GM18498 (cell line): ENCODE measurements at regions not wholly inside any gene's neighbourhood (a gene's known extent, or its start where the extent isn't known, plus 50 kb on each side); places are given as distances from the start of the nearest gene placed in this dataset.
"Not testable (repeated sequence)": the region's sequence is repeated elsewhere in the genome, so short reads cannot be mapped to it uniquely, and the experiment has no call there.

ENCODE experiments used
- ATAC-seq: cut with Tn5 transposase; IDR thresholded peaks from one replicate; pipeline ENCODE4 v1.9.1; 2021; ENCODE audit warnings: mild to moderate bottlenecking, moderate library complexity; ENCODE audit not compliant: unreplicated experiment

DNA sequence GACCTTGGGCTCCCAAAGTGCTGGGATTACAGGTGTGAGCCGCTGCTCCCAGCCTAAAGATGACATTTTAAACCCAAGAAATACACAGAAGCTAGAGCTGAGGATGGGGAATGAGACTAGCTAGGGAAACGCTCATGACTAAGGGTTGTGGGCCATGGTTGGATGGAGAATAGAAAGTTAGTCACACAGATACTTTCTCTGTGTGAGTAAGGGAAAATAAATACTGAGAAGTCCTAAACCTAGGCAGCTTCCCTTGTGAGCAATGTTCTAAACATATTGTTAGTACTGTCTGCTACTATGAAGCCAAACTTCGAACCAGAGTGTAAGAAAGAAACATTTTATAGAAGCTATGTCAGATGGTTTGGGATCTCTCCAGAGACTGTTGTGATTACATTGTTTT lies 304.8 kb upstream of the STAC start:
- no peak for ATAC-seq

DNA sequence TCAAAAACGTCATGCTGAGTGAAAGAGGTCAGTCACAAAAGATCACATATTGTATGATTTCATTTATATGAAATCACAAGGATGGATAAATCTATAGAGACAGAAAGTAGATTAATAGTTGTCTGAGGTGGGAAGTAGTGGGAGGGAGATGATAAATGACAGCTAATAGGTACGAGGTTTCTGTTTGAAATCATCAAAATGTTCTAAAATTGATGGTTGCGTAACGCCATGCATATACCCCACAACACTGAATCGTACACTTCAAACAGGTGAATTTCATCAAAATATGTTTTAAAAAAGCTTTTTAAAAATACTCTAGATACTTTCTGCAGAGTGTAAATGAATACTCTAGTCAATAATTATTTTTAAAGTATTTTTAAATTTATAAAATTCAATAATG lies 303.0 kb upstream of the STAC start:
- ATAC-seq: no peak

DNA sequence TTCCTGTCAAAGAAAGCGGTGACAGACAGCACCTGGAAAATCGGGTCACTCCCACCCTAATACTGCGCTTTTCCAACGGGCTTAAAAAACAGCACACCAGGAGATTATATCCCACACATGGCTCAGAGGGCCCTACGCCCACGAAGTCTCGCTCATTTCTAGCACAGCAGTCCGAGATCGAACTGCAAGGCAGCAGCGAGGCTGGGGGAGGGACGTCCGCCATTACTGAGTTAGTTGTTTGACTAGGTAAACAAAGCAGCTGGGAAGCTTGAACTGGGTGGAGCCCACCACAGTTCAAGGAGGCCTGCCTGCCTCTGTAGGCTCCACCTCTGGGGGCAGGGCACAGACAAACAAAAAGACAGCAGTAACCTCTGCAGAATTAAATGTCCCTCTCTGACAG lies 297.3 kb upstream of the STAC start:
- not testable (repeated sequence) for ATAC-seq

DNA sequence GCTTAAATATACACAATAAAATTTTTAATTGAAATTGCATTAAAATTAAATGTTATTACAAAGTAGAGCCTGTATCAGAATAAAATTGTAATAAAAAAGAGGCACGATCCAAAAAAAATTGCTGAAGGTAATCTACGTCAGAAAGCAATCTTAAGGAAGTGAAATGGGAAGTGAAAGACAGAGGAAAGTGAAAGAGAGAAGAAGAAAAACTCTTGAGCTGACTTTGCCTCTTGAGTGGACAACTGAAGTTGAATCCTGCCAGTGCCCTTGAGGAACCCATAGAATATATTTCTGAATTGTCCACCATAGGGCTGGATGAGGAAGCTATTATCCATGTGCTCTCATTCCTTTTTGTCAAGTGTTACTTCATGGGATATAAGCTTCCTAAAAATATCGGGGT lies 285.1 kb upstream of the STAC start:
- peak; percentile 60 for ATAC-seq

DNA sequence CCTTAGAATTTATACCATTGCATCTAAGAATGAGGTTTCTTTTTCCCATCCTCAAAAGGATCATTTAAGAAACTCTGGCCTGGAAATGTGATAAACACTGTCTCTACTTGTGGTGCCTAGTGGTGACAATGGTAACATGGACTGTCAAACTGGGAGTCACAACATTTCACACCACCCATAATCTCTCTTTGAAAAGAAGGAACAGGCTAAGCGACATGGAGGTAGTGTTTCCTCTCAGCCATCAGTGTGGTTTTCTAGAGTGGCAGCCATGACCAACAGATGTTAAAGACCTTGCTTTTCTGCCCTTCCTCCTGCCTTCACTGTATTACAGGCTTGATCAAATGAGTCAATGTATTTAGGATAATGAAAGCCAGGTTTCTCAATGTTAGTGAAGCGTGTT lies 283.1 kb upstream of the STAC start:
- no peak for ATAC-seq

DNA sequence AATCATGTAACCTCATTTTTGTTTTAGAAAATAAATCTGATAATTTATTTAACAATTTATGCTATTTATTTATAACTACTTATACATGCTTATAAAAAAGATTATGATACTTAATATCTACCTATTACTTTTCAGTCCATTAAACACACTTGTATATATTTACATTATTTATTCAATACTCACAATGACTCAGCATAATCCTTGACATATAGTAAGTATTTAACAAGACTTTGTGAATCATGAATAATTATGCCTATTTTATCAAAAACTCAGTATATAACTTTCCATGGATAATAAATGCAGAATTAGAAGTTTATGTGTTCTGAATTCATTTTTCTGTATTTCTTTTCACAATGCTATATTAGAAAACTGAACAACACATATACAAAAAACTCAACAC lies 266.0 kb upstream of the STAC start:
- no peak for ATAC-seq

DNA sequence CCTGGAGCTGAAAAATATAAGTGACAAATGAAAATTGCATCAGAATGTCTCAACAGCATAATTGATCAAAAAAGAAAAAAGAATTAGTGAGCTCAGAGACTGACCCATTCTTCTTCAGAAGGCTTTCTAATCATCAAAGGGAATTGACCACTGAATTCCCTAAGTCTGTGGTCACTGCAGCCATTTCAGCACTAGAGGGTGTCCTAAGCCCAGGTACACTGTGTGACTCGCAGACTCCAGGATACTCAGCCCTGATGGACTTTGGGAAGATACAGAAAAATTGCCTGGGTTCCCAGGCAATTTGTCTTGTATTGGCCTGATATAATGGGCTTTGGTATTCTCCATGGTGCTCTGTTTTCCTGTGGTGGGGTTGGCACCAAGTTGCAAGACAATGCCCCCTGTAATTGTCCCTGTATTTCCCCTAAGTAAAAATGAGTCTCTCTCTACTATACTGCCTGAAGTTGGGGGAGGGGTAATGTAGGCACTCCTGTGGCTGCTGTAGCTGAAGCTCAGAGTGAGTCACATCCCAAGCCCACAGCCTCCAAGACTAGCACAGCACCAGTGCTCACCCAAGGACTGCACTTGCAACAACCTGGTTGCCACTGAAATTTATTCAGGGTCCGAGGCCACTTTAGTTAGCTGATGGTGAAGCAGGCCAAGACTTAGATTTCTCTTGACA lies 256.0 kb upstream of the STAC start:
- no peak for ATAC-seq

DNA sequence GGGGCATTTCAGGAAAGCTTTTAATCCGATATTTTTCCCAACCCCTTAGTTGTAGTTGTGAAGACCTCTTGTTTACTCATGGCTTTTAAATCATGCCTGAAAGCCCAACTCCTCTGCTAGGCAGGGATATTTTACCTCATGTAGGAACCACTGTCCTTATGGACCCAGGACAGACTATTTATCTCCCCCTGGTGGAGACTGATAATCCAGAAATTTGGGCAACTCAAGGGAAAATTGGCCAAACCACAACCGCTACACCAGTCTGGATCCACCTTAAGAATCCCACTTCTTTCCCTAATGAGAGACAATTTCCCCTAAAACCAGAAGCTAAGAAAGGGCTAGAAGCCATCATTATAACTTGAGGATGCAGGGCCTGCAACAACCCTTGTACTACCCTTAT lies 248.1 kb upstream of the STAC start:
- no peak for ATAC-seq

DNA sequence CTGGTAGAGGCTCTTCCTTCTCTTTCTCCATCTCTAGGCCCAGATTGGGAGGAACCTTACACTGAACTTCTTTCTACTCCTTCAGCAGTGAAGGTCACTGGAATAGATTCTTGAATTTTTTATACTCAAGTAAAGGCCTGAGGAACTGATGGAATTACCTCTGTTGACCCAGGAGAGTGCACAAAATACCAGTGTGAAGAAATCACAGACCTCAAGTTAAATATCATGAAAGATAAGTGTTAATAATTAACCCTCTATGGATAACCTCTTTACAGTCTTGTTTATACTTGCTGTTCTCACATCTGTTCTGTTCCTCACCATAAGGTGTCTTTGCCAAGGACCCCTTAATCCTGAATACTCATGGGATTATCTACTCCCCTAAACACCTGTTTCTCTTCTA lies 244.4 kb upstream of the STAC start:
- ATAC-seq: no peak

DNA sequence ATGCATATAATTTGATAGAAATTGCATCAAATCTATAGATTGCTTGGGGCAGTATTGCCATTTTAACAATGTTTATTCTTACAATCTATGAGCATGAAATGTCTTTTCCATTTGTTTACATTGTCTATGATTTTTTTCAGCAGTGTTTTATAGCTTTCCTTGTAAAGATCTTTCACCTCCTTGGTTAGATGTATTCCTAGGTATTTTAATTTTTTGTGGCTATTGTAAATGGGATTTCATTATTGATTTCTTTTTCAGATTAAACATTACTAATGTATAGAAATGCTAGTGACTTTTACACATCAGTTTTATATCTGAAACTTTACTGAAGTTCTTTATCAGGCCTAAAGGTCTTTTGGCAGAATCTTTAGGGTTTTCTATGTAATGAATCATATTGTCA lies 237.6 kb upstream of the STAC start:
- no peak for ATAC-seq

DNA sequence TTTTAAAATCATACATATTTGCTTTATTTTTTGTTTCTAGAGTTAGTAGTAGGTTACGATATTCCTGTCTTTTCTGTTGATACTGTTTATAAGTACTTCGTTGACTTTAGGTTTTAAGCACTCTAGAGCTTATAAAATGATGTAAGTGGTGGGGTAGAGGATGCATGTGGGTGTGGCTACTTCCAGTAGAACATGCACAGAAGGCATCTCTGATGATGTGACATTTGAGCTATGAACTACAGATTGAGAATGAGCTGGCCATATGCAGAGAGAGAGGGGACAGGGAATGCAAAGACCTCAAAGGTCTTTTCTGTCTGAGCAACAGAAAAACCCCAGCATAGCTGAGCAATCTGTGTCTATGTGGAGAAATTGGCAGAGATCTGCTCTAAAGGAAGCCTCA lies 233.9 kb upstream of the STAC start:
- ATAC-seq: no peak

DNA sequence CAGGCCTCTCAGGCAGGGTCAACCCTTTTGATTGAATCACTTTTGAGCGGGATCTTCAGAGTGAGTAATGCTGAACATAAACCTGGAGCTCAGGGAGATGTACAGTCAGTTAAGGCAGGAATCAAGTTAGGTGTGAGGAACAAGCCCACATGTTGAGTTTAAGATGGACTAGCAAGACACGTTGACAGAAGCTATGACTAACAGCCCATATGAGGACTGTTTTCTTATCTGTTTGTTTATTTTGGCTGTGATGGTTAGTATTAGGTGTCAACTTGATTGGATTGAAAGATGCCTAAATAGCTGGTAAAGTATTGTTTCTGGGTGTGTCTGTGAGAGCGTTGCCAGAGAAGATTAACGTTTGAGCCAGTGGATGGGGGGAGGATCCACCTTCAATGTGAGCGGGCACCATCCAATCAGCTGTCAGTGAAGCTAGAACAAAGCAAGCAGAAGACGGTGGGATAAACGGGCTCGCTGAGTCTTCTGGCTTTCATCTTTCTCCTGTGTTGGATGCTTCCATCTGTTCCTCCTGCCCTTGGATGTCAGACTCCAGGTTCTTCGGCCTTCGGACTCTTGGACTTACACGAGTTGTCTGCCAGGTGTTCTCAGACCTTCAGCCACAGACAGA lies 232.3 kb upstream of the STAC start:
- no peak for ATAC-seq

DNA sequence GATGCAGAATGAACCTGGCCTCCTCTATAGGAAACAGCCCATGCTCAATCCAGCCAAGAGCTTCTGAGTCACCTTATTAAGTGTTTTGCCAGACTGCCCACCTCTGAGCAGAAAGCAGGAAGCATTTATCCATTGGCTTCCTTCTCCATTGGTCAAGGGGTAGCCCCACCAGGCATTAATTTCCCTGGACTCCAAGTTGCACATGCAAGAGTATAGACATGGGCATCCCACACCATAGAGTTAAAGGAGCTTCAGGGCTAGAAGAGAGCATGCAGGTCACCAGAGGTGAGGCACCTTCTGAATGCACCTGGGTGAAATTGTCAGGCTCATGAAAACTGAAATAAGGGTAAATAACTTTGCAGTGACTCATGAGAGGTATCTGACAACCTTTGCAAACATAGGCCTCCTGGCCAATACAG lies 230.8 kb upstream of the STAC start:
- no peak for ATAC-seq

DNA sequence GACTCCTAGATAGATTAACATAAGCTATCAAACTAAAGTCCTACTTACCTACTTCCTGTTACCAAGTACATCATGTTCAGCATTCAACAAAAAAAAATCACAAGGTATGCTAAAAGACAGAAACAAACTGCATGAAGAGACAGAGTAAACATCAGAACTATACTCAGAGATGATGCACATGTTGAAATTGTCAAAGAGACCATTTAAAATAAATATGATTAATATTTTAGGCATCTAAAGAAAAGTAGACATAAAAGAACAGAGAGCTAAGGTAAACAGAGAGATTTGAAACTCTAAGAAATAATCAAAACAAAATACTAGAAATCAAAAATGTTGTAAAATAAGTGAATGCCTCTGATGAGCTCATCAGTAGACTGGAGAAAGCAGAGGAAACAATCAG lies 224.8 kb upstream of the STAC start:
- ATAC-seq: no peak

DNA sequence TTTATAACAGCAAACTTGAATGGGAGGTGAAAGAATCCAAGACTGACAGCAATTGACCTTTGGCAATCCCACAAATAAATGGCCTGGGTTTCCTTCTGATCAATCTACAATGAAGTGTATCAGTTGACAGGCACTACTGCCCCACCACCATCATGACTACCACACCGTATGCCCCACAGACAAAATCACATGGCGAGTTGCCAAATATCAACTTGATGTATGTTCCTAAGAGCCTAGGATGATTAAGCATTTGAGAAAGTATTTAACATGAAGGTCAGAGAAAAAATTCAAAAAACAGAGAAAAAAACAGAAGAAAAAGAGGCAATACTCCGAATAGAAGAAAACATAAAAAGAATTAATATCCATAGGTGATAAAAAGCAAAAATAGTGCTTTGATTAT lies 215.9 kb upstream of the STAC start:
- no peak for ATAC-seq

DNA sequence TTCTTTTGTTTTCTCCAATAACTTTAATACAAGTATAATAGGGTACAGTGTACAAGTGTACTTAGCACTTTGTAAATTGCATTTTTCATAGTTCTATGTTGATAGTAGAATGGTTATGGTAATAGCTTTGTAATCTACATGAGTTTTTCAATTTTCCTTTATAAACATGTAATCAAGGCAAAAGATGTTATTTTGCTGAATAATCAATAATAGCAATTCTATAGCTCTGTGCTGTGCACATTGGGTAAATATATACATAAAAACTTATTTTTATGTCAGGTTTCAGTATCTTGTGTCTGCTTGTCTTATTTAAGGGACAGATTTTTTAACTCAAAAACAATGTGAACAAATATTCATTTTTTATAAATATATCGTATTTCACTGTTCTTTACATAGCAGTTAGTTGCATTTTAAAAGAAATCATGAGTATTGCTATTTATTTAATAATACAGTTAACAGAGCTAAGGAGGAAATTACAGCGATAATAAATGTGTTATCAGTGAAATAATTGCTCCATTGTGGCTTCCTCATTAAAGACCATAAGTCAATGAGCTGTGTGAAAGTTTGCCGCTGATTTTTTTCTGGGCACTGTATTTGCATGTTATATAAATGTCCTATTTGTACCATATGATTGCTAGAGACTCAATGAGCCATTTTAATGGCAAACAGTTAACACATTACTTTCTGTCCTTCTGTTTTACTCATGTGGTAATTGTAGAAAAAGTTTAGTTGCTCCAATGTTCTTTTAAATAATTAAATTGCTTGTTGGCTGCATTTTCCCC lies 214.6 kb upstream of the STAC start:
- no peak for ATAC-seq

DNA sequence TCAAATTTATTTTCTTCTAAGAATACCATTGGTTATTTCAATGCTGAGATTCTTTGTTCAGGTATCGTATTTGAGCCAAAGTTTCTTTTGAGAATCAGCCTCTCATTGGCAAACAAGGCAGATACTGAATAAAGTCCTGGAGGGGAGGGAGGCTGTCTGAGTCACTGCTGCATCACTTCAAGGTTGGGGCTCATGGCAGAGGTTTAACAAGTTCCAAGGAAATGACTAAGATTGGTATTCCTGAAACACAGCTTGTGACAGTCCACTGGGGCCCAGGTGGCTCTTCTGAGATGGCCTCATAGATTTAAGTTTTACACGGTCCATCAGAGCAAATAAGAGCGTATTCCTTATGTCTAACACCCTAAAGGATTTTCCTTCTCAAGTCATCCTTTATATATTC lies 213.8 kb upstream of the STAC start:
- ATAC-seq: no peak

DNA sequence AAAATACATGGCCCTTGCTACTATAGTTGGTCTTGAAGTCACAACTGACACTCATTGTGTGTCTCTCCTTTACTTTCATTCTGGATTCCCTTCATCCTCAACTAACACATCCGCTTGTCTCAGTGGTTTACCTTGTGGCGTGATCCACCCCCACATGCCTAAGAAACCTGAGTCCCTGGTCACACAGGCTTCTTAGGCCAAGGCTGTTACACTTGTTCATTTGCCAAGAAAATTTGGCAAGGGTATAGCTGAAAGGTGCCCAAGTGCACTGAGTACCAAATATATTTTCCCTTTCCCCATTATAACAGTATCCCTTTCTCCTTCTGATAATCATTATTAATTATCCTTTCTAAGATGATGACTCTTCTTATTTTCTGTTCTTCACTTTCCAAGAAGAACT lies 207.6 kb upstream of the STAC start:
- ATAC-seq: no peak

DNA sequence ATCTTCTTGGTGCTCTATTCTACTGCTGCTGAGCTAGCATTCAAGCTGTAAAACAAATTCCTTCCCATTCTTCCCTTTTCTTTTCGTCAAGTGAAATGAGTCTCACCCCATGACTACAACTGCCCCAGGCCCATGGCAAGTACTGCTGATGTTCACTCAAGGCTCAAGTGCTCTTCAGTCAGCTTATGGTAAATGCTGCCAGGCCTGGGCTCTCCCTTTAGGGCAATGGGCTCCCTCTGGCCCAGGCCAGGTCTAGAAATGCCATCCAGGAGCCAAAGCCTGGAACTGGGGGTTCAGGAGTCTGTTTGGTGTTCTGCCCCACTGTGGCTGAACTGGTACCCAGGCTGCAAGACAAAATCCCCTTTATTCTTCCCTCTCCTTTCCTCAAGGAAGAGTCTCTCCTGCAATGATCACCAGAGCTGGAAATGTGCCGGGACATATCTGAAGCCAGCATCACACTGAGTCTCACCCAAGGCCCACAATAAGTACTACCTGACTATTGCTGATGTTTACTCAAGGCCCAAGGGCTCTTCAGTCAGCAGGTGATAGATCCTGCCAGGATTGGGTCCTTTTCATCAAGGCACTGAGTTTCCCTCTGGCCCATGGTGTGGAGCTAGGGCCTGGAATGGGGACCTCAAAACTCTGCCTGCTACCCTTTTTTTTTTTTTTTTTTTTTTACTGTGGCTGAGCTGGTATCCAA lies 205.0 kb upstream of the STAC start:
- no peak for ATAC-seq

DNA sequence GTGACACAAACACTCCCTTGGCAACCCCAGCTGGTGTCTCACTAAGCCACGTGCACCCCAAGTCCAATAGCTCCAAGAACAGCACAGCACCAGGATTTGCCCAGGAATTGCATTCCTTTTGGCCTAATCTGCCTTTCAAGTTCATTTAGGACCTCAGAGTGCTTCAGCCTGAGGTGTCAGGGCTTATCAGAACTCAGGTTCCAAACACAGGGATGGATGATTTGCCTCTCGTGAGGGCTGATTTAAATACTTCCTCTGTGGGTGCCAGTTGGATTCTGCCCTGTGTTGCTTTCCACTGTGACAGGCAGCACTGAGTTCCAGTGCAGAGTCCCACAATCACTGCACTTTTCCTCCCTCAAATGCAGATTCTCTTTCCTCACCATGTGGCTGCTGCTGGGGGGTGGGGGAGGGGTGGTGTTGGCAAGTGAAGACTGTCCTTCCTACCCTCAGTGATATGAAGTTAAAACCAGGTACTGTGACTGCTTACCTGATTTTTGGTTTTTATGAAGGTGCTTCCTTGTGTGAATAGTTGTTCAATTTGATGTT lies 204.3 kb upstream of the STAC start:
- no peak for ATAC-seq

DNA sequence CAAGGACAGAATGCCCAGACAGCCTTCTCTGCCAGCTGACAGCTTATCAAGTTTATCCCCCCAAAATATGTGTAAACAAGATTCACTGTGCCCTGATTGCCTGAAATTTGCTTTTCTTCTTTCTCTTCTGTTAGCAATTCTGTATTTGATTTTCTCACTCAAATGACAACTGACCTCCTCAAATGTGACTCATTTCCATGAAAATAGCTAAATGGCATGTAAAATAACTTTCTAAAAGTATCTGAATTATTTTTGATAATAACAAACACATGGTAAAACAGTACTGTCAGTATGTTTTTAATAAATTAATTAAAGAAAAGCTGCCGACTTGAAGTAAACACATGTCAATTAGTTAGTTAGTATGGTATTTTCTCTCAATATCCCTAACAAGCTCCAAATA lies 202.3 kb upstream of the STAC start:
- no peak for ATAC-seq
